Stimulated activated CD8-positive, alpha-beta memory T cell treated with anti-CD3 and anti-CD28 coated beads, Interleukin-15, amount 100 ng/mL, for 4 hours (primary cell): ENCODE measurements at regions not wholly inside any gene's neighbourhood (a gene's known extent, or its start where the extent isn't known, plus 50 kb on each side); places are given as distances from the start of the nearest gene placed in this dataset.
"Not testable (repeated sequence)": the region's sequence is repeated elsewhere in the genome, so short reads cannot be mapped to it uniquely, and the experiment has no call there.

Experiments
- DNase-seq, 2 donors: peaks; one replicate each; pipeline ENCODE4 v3.0.0-alpha.2; 2020; ENCODE audit warnings: low read depth in 2 of 2

DNA sequence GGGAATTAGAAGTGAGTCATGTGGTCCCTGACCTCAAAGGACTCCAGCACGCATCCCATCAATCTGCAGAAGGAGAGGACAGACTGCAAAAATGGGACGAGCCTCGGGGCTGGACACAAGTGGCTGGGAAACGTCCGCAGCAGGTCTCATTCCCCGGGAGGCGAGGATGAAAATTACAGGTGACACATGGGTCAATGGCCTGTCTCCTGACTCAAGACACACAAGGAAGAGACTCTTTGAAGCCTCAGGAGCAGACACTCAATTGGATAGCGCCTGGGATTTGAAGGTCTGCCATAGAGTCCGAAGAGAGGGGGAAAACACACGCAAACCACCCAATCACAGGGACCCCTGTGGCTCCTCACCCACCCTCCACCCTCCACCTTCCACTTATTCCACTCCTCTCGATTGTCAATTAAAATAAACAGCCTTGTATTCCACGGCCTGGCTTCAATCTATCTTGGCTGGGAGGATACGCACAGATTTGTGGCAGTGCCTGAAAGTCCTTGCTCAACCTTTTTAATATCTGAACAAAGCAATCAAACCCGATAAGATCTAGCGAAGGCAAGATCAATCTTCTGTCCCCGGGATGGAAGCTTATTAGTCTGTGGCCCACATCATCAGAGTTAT lies 101.8 kb upstream of the CADM1 start:
- DNase-seq: no peak

DNA sequence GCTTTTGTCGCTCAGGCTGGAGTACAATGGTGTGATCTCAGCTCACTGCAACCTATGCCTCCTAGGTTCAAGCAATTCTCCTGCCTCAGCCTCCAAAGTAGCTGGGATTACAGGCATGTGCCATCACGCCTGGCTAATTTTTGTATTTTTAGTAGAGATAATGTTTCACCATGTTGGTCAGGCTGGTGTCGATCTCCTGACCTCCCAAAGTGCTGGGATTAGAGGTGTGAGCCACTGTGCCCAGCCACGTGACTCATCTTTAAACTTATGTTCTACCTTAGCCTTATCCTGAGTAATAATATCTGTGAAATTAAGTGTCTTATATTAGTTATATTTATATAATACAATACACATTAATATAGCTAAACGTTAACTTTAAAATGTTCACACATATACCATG lies 101.2 kb upstream of the CADM1 start:
- not testable (repeated sequence) for DNase-seq

DNA sequence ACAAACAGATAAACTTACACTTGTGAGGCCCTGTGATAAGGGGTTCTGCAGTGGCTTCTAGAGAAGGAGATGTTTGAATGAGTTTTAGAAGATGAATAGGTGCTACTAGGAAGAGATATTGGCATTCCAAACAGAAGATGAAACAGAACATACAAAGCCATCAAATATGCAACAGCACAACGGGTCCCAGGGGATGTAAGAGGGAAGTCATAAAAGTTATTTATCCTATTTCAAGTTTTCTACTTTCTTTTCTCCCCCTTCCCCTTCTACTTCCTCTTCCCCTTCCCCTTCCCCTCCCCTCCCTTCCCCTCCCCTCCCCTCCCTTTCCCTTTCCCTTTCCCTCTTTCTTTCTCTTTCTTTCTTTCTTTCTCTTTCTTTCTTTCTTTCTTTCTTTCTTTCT lies 94.9 kb upstream of the CADM1 start:
- DNase-seq: no peak

DNA sequence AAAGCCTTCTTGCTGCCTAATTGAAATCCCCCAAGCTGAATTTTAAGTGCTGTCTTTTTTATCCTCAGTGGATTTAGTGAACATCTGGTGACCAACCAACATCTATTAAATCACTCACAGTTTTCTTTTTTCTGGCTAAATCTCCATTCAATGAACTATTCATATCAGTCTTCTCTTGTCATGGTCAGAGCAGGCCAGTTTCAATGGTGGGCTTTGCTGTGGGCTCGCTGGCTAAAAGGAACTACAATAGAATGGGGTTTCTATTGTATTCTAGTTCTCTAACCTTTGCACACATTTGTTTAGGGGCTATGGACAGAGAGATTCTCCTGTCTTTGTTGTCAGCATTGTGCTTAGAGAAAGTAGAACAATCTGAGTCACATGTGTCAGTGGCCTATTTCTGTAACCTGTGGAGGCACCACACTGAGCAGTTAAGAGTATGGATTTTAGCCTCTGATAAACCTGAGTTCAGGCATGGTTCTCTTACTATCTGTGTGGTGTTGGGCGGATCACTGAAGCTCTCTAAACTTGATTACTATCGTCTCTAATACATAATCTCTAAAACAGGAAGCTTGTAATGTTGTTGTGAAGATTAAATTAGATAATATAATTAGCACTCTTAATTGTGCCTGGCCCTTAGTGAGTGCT lies 94.2 kb upstream of the CADM1 start:
- DNase-seq: no peak

DNA sequence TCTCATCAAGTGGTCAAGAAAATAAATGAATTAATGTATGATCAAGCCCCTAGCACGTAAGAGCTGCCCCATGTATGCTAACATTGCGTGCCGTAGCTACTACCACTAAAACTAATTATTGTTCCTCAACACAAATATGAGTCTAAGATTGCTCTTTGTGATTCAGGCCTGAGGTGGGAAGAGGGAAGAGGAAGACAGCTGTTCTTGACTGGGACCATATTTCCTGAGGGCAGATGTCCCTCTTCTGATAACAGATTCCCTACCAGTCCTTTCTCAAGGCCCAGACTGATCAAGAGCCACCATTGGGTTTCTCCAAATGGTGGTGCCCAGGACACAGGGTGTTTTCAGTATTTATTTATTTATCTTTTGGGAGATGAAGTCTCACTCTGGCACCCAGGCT lies 87.2 kb upstream of the CADM1 start:
- no peak for DNase-seq

DNA sequence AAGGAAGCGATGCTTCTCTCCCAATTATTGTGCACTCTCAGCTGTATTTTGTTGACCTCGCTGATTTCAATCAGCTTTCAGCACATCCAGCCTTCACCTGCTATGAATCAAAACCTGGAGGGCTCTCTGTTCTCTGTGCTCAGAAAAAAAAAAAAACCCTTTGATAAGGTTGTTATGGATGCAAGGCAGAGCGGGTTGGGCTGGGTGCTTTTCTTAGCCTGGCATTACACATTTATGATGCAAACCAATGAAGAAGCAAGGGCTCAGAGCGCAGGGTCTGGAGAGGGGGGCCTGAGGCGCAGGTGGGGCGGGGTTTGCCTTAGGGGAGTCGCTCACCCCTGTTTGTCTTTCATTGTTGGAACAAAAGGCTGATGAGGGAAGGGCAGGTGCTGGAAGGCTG lies 86.0 kb upstream of the CADM1 start:
- no peak for DNase-seq

DNA sequence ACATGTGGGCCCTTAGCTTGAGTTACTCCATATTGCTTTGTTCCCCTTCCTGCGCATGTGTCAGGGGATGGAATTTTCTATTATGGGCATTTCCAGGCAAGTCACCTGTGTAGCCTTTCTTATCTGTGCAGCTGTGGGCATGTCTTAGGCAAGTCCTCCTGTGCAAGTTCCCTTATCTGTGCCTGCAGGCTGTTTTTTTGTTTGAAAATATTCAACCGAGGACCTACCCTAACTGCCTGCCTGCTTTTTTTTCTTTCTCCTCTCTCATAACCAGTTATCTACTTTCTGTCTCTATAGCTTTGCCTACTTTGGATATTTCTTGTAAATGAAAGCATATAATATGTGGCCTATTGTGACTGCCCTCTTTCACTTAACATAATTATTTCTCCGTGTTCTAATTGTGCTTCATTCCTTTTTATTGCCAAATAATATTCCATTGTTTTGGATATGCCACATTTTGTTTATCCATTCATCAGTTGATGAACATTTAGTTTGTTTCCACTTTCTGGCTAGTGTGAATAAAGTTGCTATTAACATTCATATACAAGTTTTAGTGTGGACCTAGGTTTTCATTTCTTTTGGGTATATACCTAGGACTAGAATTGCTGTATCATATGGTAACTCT lies 83.6 kb upstream of the CADM1 start:
- no peak for DNase-seq

DNA sequence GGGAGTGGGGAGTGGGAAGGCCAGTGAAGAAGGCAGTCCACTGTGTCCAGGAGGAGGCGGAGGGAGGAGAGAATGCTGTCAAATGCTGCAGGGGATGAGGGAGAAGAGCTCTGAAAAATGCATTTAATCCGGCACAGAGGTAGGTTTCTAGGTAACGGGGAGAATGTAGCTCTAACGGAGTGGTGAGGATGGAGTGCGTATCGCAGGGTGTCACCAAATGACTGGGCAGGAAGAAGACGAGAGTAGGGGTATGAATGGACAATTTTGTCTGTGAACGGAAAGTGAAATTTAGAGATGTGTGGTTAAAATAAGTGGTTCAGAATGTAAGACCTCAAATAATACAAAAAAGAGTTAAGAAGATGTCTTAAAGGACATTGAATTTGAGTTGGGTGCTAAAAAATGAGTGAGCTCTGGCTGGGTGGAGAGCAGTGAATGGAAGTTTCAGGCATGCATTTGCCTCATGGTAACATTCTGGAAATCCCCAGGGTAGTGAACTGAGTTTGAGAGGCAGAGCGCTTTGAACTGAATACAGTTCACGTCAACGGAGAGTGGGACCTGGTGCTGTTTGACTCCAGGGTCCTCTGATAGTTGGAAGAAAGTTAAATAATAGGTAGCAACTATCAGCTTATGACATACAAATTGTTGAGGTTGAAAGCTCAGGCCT lies 81.3 kb upstream of the CADM1 start:
- no peak for DNase-seq

DNA sequence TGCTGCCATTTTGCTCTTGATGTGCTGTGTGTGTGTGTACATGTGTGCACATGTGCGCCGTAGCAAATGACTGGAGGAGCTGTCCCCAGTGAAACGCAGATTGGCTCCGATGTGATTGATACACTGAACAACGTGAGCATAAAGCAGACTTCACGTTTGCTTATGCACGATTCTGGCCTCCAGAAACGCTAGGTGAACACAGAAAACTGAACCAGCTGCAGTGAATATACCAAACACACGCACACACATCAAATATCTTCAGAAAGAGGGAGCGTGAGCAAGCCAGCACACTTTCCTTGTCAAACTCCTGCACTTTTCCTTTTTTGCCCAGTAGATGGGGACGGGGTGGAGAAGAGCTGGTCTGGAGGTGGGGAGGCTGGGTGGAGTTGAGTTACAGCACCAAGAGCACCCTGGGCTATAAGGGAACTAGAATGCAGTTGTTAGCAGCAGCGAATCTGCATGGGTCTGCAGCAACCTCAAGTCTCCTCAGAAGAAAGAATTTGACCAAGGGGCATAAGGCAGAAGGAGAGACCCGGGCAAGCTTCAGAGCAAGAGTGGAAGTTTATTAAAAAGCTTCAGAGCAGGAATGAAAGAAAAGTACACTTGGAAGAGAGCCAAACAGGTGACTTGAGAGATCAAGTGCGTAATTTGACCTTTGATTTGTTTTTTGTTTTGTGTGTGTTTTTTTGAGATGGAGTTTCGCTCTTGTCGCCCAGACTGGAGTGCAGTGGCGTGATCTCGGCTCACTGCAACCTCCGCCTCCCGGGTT lies 77.8 kb upstream of the CADM1 start:
- no peak for DNase-seq

DNA sequence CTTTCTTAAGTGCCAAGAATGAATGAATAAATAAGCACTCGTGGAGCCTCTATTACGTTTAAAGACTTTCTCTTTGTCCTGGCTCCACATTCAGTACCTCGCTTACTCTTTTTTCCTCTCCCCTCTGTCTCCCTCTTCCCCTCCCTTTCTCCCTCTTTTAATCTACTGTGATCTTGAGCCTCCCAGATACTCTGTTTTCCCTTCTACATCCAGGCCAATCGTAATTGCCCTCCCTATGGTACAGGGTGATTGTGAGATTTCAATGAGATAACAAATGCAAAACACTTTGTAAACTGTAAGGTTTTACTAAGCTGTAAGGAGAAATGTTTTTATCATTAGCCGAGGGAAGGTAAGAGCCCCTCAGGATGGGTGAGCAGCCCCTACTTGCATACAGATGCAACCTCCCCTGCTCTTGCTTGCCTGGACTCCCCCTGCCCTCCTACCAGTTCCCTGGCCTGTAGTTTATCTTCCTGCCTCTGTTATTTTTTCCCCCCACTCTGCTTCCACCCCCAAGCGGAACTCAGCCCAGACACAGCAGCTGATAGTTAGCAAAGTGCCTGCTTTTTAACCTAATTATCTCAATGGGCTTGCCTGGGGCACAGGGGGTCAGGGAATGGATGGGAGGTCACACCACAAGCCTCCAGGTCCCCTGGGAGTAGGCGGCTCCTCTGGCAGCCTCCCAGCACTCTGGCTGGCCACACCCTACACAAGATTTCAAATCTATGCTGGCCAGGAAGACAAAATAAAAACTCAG lies 76.9 kb upstream of the CADM1 start:
- DNase-seq: no peak

DNA sequence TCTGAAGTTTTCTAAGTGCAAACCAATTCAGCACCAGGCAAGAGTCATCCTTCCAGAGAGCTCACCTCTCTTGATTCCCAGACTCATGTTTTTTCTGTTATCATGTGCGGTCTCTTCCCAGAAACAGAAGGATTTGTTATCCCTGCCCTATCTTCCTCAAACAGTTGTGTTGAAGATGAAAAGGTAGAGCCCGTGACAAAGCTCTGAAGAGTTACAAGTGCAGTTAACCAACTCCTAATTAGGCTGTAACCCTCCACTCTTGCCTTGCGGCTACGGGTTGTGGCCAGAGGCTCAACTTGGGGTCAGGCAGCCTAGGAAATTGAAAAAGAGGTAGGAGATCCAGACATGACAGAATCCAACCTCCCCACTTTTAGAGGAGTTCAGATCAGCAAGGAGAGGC lies 76.2 kb upstream of the CADM1 start:
- no peak for DNase-seq

DNA sequence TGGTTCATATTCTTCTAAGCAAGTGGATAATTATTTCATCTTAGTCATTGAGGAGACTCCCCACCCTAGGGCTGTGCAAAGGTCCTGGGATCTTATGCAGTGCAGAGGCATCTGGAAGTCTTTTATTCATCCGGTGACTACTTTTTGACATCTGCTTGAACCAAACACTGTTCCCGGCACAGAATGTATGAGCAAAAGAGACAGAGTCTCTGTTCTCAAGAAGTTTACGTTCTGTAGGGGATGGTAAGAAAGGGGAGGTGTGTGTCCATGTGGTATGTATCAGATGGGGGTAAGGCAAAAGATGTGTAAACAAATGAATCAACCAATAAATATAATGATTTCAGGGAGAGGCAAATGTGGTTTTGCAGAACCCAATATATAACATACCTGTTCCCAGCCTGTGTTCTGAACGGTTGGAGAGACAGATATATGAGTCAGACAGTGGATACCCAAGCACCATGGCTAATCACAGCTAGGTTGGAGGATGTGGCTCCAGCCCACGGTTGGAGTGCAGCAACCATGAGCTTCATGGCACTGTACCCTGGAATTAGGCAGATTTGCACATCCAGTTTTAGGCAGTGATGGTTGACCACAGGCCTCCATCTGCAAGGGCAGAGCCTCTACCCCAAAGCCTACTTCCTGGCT lies 75.1 kb upstream of the CADM1 start:
- DNase-seq: no peak

DNA sequence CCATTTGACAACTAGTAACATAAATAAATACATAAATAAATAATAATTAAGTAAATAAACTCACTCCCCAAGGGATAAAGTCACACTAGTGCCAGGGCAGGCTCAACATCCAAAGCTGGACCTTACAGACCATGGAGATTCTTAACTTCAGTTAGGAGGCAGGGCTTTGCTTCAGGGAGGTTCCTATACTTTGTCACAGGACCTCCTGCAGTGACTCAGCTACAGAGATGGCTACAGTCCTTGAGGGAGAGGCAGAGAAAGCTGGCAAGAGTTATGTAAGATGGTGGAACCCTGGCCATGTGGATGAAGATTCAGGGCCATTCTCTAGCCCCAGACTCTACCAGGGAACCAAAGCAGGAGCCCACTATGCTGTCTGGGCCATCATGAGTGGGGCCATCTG lies 74.1 kb upstream of the CADM1 start:
- no peak for DNase-seq

DNA sequence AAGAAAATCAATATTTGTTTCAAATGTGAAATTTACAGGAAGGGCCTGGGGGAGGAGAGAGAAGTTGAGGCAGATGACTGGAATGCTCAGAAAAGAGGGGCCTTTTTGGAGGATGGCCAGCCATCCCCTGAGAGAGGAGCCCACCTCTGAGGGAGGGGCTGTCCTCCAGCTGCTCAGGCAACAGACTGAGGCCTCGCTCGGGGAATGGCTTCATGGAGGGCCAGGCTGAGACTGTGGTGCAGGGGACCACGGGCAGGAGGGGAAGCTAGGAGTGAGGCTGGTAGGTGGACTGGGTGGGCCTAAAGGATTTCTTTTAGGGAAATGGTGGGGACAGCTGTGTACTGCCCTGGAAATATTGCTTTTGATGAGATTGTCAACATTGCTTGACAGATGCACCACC lies 73.5 kb upstream of the CADM1 start:
- no peak for DNase-seq

DNA sequence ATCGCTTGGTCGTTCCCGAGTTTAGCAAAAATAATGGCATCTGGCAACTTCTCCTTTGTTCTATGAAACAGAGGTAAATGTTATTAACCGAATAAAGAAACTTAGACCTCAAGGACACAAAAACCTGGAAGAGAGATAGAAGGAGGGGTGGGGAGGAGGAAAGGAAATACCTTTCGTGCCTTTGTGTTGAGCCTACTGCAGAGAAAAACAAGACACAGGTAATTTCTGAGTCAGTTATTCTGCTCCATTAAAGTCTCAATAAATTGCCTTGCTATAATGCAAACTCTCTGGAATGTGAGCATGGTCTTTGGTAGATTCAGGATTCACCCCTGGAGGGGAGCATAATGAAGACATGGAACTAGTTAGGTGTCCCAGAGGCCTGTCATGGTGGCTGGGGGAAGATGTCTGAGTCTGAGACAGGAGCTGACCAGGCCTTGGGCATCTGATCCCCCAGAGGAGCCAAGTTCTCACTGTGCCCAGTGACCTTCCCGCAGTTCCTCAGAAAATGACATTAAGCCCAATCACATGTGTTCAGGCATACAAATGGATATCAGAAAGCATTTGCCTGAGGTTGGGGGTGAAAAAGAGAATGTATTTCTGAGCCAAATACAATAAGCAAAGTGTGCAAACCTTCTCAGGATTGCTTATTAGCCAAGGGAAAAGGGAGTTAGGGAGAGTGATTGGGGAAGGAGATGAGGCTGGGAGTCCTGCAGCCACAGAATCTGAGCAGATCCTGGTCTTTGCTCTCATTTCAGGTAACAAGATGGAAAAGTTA lies 72.6 kb upstream of the CADM1 start:
- no peak for DNase-seq

DNA sequence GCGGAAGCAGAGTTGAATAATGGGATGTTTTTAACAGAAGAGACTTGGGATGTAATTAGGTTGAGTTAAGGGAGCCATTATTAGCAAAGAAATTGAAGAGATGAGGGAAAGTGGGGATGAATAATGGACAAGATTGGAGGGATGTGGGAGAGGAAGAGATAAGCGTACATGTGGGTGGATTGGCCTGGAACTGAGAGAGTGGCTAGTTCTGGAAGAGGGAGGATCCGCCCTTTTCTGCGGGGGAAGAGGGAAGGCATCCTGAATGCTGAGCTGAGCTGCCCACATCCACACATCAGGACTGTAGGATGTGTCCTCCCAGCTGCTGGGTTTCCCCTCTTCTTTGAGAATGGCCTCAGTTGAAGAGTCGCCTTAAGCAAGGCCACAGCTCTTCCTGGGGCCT lies 68.3 kb upstream of the CADM1 start:
- no peak for DNase-seq

DNA sequence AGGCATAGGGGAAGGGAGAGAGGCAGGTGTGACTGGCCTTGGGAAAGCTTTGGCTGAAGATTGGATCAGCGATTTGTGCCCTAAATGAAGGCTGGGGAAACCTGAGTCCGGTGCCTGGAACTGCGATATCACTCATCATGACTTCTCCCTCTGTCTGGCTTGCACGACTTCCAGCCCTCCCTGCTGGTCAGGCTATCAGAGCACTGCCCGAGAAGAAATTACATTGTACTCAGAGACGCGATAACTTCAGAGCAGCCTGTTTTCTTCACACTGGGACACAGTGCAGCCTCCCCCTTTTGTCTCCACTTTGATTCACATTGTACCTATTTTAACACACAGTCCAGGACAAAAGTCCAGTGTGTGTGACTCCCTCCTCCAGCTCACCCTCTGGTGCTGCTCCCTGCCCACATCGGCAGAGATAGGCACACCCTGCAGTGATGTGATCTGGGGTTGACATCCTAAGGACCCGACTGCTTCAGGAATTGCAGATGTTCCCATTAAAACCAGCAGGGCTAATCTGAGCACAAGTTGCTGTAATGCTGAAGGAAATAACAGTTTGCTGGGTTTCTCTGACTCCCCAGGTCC lies 62.1 kb upstream of the CADM1 start:
- DNase-seq: no peak

DNA sequence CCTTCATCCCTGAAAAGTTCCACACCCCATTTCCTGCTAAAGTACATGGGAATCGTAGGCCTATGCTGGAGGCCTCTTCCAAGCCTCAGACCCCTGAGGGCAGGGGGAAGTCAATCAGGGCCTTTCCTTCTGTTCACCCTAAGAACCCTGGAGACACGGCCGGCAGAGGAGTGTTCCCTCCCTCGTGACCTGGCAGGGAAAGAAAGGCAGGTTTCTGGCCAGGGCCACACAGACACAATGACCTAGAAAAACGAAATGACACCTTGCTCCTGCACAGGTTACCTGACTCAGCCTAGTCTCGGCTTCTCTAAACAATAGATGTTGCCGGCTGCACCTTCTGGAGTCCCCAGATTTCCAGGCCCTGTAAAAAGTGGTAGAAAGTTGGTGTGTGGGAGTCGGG lies 60.6 kb upstream of the CADM1 start:
- DNase-seq: no peak

DNA sequence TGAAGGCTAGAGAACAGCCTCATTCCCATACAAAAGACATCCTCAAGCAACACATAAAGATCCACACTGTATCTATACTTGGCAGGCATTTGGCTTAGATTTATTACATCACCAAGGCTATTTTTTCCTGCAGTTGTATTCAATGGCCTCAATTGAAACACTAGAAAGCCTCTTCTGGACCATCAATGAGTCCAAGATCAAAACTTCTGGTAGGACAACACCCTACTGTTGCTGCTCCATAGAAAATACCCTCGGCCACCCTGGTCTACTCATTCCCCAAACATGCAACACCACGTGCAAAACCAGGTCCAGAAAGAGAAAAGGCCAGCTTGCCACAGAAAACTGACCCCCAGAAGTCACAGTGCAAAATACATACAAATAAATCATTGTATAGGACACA lies 56.9 kb upstream of the CADM1 start:
- DNase-seq: no peak

DNA sequence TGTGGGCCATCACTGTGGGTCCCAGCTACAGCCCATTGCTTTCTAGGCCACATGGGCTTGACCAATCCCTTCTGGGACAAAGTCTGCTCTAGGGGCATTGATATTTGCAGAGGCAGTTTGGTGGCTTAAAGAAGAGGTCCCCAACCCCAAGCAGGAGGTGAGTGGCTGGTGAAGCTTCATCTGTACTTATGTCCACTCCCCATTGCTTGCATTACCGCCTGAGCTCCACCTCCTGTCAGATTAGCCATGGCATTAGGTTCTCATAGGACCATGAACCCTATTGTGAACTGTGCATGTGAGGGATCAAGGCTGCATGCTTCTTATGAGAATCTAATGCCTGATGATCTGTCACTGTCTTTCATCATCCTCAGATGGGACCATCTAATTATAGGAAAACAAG lies 54.4 kb upstream of the CADM1 start:
- DNase-seq: no peak
